DOHH2 (cell line): ENCODE measurements at regions not wholly inside any gene's neighbourhood (a gene's known extent, or its start where the extent isn't known, plus 50 kb on each side); places are given as distances from the start of the nearest gene placed in this dataset.

ENCODE experiments used
- EZH2phosphoT487 ChIP-seq: fragments of 200-600 bp; sonication (generic); IDR thresholded peaks from 2 replicates; pipeline ENCODE4 v1.6.1; 2017; ENCODE audit warnings: borderline replicate concordance, mild to moderate bottlenecking, antibody characterized with exemption, low read length, moderate library complexity, mixed read lengths
- TF ChIP-seq, protein P1 (sequence below): fragments of 200-600 bp; sonication (generic); IDR thresholded peaks from one replicate; pipeline ENCODE4 v1.5.1; 2014; ENCODE audit warnings: antibody characterized with exemption, mild to moderate bottlenecking, low read depth, low read length; ENCODE audit not compliant: poor library complexity, severe bottlenecking

DNA sequence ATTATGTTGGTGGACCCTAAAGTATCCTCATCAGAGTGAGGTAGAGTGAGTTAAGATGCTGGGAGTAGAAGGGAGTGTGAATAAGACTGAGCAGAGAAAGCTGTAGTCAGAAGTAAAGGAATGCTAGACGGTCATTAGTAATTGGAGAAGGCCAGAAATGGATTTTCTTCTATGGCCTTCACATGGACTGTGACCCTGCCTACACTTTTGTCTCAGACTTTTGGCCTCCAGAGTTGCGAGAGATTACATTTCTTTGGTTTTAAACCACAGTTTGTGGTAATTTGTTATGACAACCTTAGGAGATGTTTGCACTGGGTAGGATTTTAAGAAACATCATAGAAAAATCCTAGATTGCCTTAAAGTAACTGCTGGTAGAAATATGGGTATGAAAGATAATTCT is 1267.7 kb upstream of the TMEFF2 start:
- TF ChIP-seq, protein P1, sequence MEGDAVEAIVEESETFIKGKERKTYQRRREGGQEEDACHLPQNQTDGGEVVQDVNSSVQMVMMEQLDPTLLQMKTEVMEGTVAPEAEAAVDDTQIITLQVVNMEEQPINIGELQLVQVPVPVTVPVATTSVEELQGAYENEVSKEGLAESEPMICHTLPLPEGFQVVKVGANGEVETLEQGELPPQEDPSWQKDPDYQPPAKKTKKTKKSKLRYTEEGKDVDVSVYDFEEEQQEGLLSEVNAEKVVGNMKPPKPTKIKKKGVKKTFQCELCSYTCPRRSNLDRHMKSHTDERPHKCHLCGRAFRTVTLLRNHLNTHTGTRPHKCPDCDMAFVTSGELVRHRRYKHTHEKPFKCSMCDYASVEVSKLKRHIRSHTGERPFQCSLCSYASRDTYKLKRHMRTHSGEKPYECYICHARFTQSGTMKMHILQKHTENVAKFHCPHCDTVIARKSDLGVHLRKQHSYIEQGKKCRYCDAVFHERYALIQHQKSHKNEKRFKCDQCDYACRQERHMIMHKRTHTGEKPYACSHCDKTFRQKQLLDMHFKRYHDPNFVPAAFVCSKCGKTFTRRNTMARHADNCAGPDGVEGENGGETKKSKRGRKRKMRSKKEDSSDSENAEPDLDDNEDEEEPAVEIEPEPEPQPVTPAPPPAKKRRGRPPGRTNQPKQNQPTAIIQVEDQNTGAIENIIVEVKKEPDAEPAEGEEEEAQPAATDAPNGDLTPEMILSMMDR: no peak
- no peak for TF ChIP-seq EZH2phosphoT487
